GM12878 (cell line): ENCODE measurements at regions not wholly inside any gene's neighbourhood (a gene's known extent, or its start where the extent isn't known, plus 50 kb on each side); places are given as distances from the start of the nearest gene placed in this dataset.

Experiments used
- ATF7 ChIP-seq: fragments of 450-650 bp; IDR thresholded peaks from 2 replicates; pipeline ENCODE4 v1.6.1; 2016; ENCODE audit warnings: low read depth, mild to moderate bottlenecking
- BMI1 ChIP-seq: fragments of 450-650 bp; IDR thresholded peaks from 2 replicates; pipeline ENCODE4 v1.6.1; 2016; ENCODE audit warnings: mild to moderate bottlenecking, moderate library complexity, borderline replicate concordance
- CUX1 ChIP-seq: IDR thresholded peaks from 2 replicates; pipeline ENCODE4 v1.6.1; 2012; ENCODE audit warnings: improper control_type of control experiment, low read depth, low read length; ENCODE audit not compliant: insufficient replicate concordance
- EGR1 ChIP-seq, 2 experiments: IDR thresholded peaks; 1 replicate in 1 of 2; 2 replicates in 1 of 2; pipeline ENCODE4 v1.6.1; 2011 to 2012; ENCODE audit warnings: low read depth in 2 of 2, low read length in 2 of 2, borderline replicate concordance in 1 of 2, mild to moderate bottlenecking in 1 of 2, moderate library complexity in 1 of 2
- FOS ChIP-seq: IDR thresholded peaks from 3 replicates; pipeline ENCODE4 v1.6.1; 2011; ENCODE audit warnings: borderline replicate concordance; ENCODE audit not compliant: insufficient read length; ENCODE audit errors: extremely low read depth
- GATAD2B ChIP-seq: fragments of 450-650 bp; conservative IDR thresholded peaks from 2 replicates; pipeline ENCODE4 v1.6.1; 2017; ENCODE audit warnings: low read depth, mild to moderate bottlenecking, moderate library complexity
- HDAC6 ChIP-seq: fragments of 200-600 bp; sonication (generic); IDR thresholded peaks from one replicate; pipeline ENCODE4 v1.8.0; 2017; ENCODE audit warnings: antibody characterized with exemption; ENCODE audit not compliant: unreplicated experiment
- HSF1 ChIP-seq: fragments of 150-350 bp; IDR thresholded peaks from 2 replicates; pipeline ENCODE4 v1.6.1; 2014; ENCODE audit warnings: mild to moderate bottlenecking, low read depth, low read length
- MTA2 ChIP-seq: fragments of 450-650 bp; IDR thresholded peaks from 2 replicates; pipeline ENCODE4 v1.6.1; 2016; ENCODE audit warnings: low read depth, mild to moderate bottlenecking, moderate library complexity
- MYB ChIP-seq: fragments of 150-350 bp; IDR thresholded peaks from 2 replicates; pipeline ENCODE4 v1.6.1; 2014; ENCODE audit warnings: mild to moderate bottlenecking, low read depth, low read length, borderline replicate concordance
- NBN ChIP-seq: fragments of 450-650 bp; IDR thresholded peaks from 2 replicates; pipeline ENCODE4 v1.6.1; 2016
- NRF1 ChIP-seq: conservative IDR thresholded peaks from 2 replicates; pipeline ENCODE4 v1.6.1; 2011; ENCODE audit warnings: mild to moderate bottlenecking, low read depth, low read length, improper control_type of control experiment
- RUNX3 ChIP-seq: IDR thresholded peaks from 2 replicates; pipeline ENCODE4 v1.6.1; 2012; ENCODE audit warnings: low read length, inconsistent platforms
- SIX5 ChIP-seq: IDR thresholded peaks from 2 replicates; pipeline ENCODE4 v1.6.1; 2011; ENCODE audit warnings: mild to moderate bottlenecking, low read depth, low read length, moderate library complexity; ENCODE audit not compliant: severe bottlenecking
- SKIL ChIP-seq: fragments of 450-650 bp; IDR thresholded peaks from 2 replicates; pipeline ENCODE4 v1.6.1; 2017; ENCODE audit warnings: mild to moderate bottlenecking, low read depth, inconsistent platforms; ENCODE audit not compliant: poor library complexity, severe bottlenecking
- SP1 ChIP-seq: IDR thresholded peaks from one replicate; pipeline ENCODE4 v1.6.1; 2011; ENCODE audit warnings: low read depth, low read length
- ZBTB40 ChIP-seq: fragments of 450-650 bp; IDR thresholded peaks from 2 replicates; pipeline ENCODE4 v1.6.1; 2016; ENCODE audit warnings: mild to moderate bottlenecking, moderate library complexity, borderline replicate concordance
- ZNF24 ChIP-seq: fragments of 450-650 bp; IDR thresholded peaks from 2 replicates; pipeline ENCODE4 v1.6.1; 2017; ENCODE audit warnings: antibody characterized with exemption, mild to moderate bottlenecking
- ZNF274 ChIP-seq: IDR thresholded peaks from one replicate; pipeline ENCODE4 v1.8.0; 2011; ENCODE audit not compliant: insufficient read length, insufficient read depth

GRCh38 chr2:234290671-234291070 lies 206.2 kb downstream of the ARL4C start (continued):
- TF ChIP-seq CUX1 (no peak), HSF1 (no peak), MTA2 (peak; percentile 69), RUNX3 (peak; percentile 35; the same call in 1 of the 2 replicates), NRF1 (no peak), BMI1 (no peak), ZNF274 (no peak), SIX5 (no peak), HDAC6 (no peak), GATAD2B (no peak), SKIL (peak; percentile 48), ATF7 (peak; percentile 52; the same call in 1 of the 2 replicates), ZBTB40 (no peak), EGR1 (IDR thresholded peaks at IDR 0.05; ENCODE audit: borderline replicate concordance in 1 of 2, low read depth in 2 of 2, low read length in 2 of 2) (no peak), FOS (no peak), NBN (0 out of 2 replicates have a peak, but pooled peaks have one; percentile 15), ZNF24 (no peak), SP1 (no peak), MYB (peak; percentile 67; the same call in 1 of the 2 replicates)
